Panc1 (cell line): ENCODE measurements at regions not wholly inside any gene's neighbourhood (a gene's known extent, or its start where the extent isn't known, plus 50 kb on each side); places are given as distances from the start of the nearest gene placed in this dataset.

ENCODE experiments used
- ATAC-seq: fragments of 200-7000 bp; cut with Tn5 transposase; 2 replicates; pipeline ENCODE4 v1.9.1; 2020; ENCODE audit warnings: mild to moderate bottlenecking, moderate library complexity
- BruUV-seq: library from RNA; stranded (reverse); fragments of 400-500 nt; replicated peaks from 2 replicates; lab custom pipeline; 2021; lab: Mats Ljungman, UMichigan
- CTCF ChIA-PET: fragments of 300-600 bp; sonication (Branson Sonifier 250); formaldehyde crosslinking; loops from one replicate; lab custom pipeline; 2022; ENCODE audit warnings: antibody characterized with exemption; lab: Charles Lee
- POLR2A ChIA-PET: fragments of 300-600 bp; sonication (Branson Sonifier 250); formaldehyde crosslinking; loops from one replicate; lab custom pipeline; 2022; ENCODE audit warnings: antibody characterized with exemption; lab: Charles Lee
- DNase-seq: peaks from one replicate; pipeline ENCODE4 v3.0.0-alpha.2; 2010; ENCODE audit warnings: low read depth, low spot score
- H3K27ac ChIP-seq: 2 replicates; pipeline ENCODE4 v1.5.1; 2011; ENCODE audit warnings: mild to moderate bottlenecking, low read length, inconsistent platforms
- H3K27me3 ChIP-seq: fragments of 200-500 bp; sonication (Bioruptor generic); 2 replicates; pipeline ENCODE4 v1.6.0; 2014; ENCODE audit warnings: low read length, inconsistent platforms; ENCODE audit not compliant: control insufficient read depth, insufficient read depth
- H3K36me3 ChIP-seq: fragments of 200-500 bp; sonication (Bioruptor generic); 2 replicates; pipeline ENCODE4 v1.5.1; 2014; ENCODE audit warnings: inconsistent platforms, mild to moderate bottlenecking, low read length, moderate library complexity; ENCODE audit not compliant: control insufficient read depth, insufficient read depth
- H3K4me1 ChIP-seq: 2 replicates; pipeline ENCODE4 v1.5.1; 2011; ENCODE audit warnings: inconsistent platforms, mild to moderate bottlenecking, low read length, moderate library complexity; ENCODE audit not compliant: control insufficient read depth, insufficient read depth
- H3K4me3 ChIP-seq, 2 experiments: 2 replicates each; pipeline ENCODE4 v1.5.1; 2011 to 2012; ENCODE audit warnings: low read depth in 2 of 2, low read length in 2 of 2, mild to moderate bottlenecking in 2 of 2, inconsistent platforms in 1 of 2, moderate library complexity in 1 of 2
- H3K9me3 ChIP-seq: fragments of 200-500 bp; sonication (Bioruptor generic); 2 replicates; pipeline ENCODE4 v1.5.1; 2014; ENCODE audit warnings: low read depth, mild to moderate bottlenecking, inconsistent platforms, low read length, moderate library complexity; ENCODE audit not compliant: control insufficient read depth, insufficient read depth
- CTCF ChIP-seq: fragments of 450-650 bp; IDR thresholded peaks from 2 replicates; pipeline ENCODE4 v1.5.1; 2017; ENCODE audit warnings: mild to moderate bottlenecking
- POLR2AphosphoS5 ChIP-seq: IDR thresholded peaks from 2 replicates; pipeline ENCODE4 v1.6.1; 2012; ENCODE audit warnings: mild to moderate bottlenecking, low read depth, low read length, moderate library complexity
- REST ChIP-seq, 2 experiments: IDR thresholded peaks; 2 replicates each; pipeline ENCODE4 v1.6.1; 2011 to 2012; ENCODE audit warnings: low read depth in 2 of 2, control low read depth in 1 of 2, low read length in 1 of 2, mild to moderate bottlenecking in 1 of 2, moderate library complexity in 1 of 2; ENCODE audit not compliant: insufficient read depth in 1 of 2
- SIN3A ChIP-seq: IDR thresholded peaks from 2 replicates; pipeline ENCODE4 v1.6.1; 2012; ENCODE audit warnings: low read depth, mild to moderate bottlenecking, low read length, moderate library complexity, borderline replicate concordance; ENCODE audit not compliant: insufficient read depth
- TCF7L2 ChIP-seq: IDR thresholded peaks from 2 replicates; pipeline ENCODE4 v1.6.1; 2011; ENCODE audit warnings: mild to moderate bottlenecking, low read depth, low read length, inconsistent platforms
- in situ Hi-C: cut with HindIII; loops from 2 replicates; pipeline ENCODE4 v1.10.0; 2016; ENCODE audit warnings: low sequenced_read_pairs, low pct_unique_long_range_greater_than_20kb
- intact Hi-C: fragments of 100-400 bp; cut with micrococcal nuclease; formaldehyde crosslinking; loops from one replicate; pipeline ENCODE4 v1.10.0; 2022; ENCODE audit not compliant: unreplicated experiment

- Histone ChIP-seq H3K4me1 (no peaks in the 10 kb centered on the region), H3K27me3 (peaks cover 6% of the 10 kb centered on the region), H3K36me3 (no peaks in the 10 kb centered on the region; the same call in 1 of the 2 replicates), H3K9me3 (no peaks in the 10 kb centered on the region), H3K27ac (no peak overlapping the region), H3K4me3 (no peak overlapping the region)
- TF ChIP-seq SIN3A (no peak), REST (IDR thresholded peaks at IDR 0.05; ENCODE audit: insufficient read depth in 1 of 2, low read depth in 2 of 2, low read length in 1 of 2) (no peak), TCF7L2 (no peak), CTCF (no peak), POLR2AphosphoS5 (no peak)
- ATAC-seq (no peak), DNase-seq (no peak)
- intact Hi-C loops (no loop called here), in situ Hi-C loops (no loop called here)
- POLR2A ChIA-PET, result no interaction called here
- no TSS peak for BruUV-seq
- CTCF ChIA-PET, result no interaction called here
Observed at GRCh38 chr2:158049129-158049855, 52.4 kb upstream of the UPP2 start.

GRCh38 chr2:158048327-158048726 lies 53.3 kb upstream of the UPP2 start:
- BruUV-seq, result no TSS peak
- TF ChIP-seq CTCF (no peak), SIN3A (no peak)

More at GRCh38 chr2:158048327-158048726, 53.3 kb upstream of the UPP2 start:
- Histone ChIP-seq H3K27ac (no peak overlapping the region), H3K4me1 (no peaks in the 10 kb centered on the region), H3K4me3 (no peak overlapping the region), H3K36me3 (no peaks in the 10 kb centered on the region; the same call in 1 of the 2 replicates), H3K27me3 (peaks cover 6% of the 10 kb centered on the region), H3K9me3 (no peaks in the 10 kb centered on the region)
- ChIA-PET POLR2A (no interaction called here), CTCF (no interaction called here)
- in situ Hi-C loops (no loop called here), intact Hi-C loops (no loop called here)
- no peak for ATAC-seq
- no peak for DNase-seq
